HCT116 (cell line): ENCODE measurements at regions not wholly inside any gene's neighbourhood (a gene's known extent, or its start where the extent isn't known, plus 50 kb on each side); places are given as distances from the start of the nearest gene placed in this dataset.

ENCODE experiments used
- ATF3 ChIP-seq: IDR thresholded peaks from 2 replicates; pipeline ENCODE4 v1.6.1; 2012
- CEBPB ChIP-seq: IDR thresholded peaks from 2 replicates; pipeline ENCODE4 v1.6.1; 2012; ENCODE audit warnings: low read depth
- CTCF ChIP-seq, 3 experiments: fragments of 200-600 bp in 1 of 3; sonication (generic) in 1 of 3; IDR thresholded peaks in 2 of 3; conservative IDR thresholded peaks in 1 of 3; 2 replicates each; pipeline ENCODE4 v1.5.1; 2012 to 2017; ENCODE audit warnings: low read depth in 2 of 3, low read length in 2 of 3, antibody characterized with exemption in 1 of 3, borderline replicate concordance in 1 of 3, control low read depth in 1 of 3, mild to moderate bottlenecking in 1 of 3, mixed read lengths in 1 of 3, mixed run types in 1 of 3, moderate library complexity in 1 of 3; ENCODE audit not compliant: insufficient read depth in 1 of 3
- POLR2A ChIP-seq: IDR thresholded peaks from 2 replicates; pipeline ENCODE4 v1.7.0; 2011; ENCODE audit warnings: borderline replicate concordance; ENCODE audit not compliant: insufficient read depth, insufficient read length; ENCODE audit errors: extremely low read depth
- RAD21 ChIP-seq: IDR thresholded peaks from 2 replicates; pipeline ENCODE4 v1.6.1; 2012; ENCODE audit warnings: low read depth, mild to moderate bottlenecking
- SP1 ChIP-seq: IDR thresholded peaks from 2 replicates; pipeline ENCODE4 v1.6.1; 2012; ENCODE audit warnings: low read depth
- YY1 ChIP-seq: IDR thresholded peaks from 2 replicates; pipeline ENCODE4 v1.6.1; 2011; ENCODE audit warnings: low read length, low read depth, moderate library complexity, mild to moderate bottlenecking; ENCODE audit not compliant: insufficient replicate concordance; ENCODE audit errors: extremely low read depth
- ZBTB33 ChIP-seq: IDR thresholded peaks from 2 replicates; pipeline ENCODE4 v1.6.1; 2011; ENCODE audit warnings: mild to moderate bottlenecking, low read length, moderate library complexity; ENCODE audit not compliant: insufficient replicate concordance; ENCODE audit errors: extremely low read depth

- TF ChIP-seq CTCF (IDR thresholded peaks at IDR 0.05 in 2 of 3, conservative IDR thresholded peaks at IDR 0.05 in 1 of 3; ENCODE audit: borderline replicate concordance in 1 of 3, insufficient read depth in 1 of 3, low read depth in 2 of 3, low read length in 2 of 3) (no peak), YY1 (no peak), ATF3 (no peak), CEBPB (no peak), POLR2A (no peak), RAD21 (no peak), SP1 (no peak), ZBTB33 (no peak)
Observed at GRCh38 chr12:76142305-76142704, 57.8 kb upstream of the NAP1L1 start.
